OCI-LY7 (cell line): ENCODE measurements at regions not wholly inside any gene's neighbourhood (a gene's known extent, or its start where the extent isn't known, plus 50 kb on each side); places are given as distances from the start of the nearest gene placed in this dataset.

Source experiments
- EZH2phosphoT487 ChIP-seq: fragments of 200-600 bp; sonication (generic); IDR thresholded peaks from 2 replicates; pipeline ENCODE4 v1.6.1; 2018; ENCODE audit warnings: low read depth, borderline replicate concordance, mild to moderate bottlenecking, mixed run types, antibody characterized with exemption, low read length, moderate library complexity, mixed read lengths
- TF ChIP-seq, protein P1 (sequence below): fragments of 200-600 bp; sonication (generic); conservative IDR thresholded peaks from 2 replicates; pipeline ENCODE4 v1.5.1; 2014; ENCODE audit warnings: mild to moderate bottlenecking, antibody characterized with exemption, low read length, moderate library complexity, mixed read lengths

DNA sequence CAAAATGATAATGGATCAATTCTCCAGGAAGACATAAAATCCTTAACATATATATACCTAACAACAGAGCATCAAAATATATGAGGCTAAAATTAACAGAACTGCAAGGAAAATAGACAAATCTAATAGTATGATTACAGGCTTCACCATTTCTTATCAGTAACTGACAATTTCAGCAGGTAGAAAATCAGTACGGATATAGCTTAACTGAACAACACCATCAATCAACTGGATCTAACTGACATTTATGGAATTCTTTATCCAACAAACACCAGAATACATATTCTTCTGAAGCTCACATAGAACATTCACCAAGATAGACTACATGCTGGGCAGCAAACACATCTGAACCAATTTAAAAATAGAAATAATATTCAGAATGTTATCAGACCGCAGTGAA lies 121.1 kb upstream of the CDC14C start:
- TF ChIP-seq, protein P1, sequence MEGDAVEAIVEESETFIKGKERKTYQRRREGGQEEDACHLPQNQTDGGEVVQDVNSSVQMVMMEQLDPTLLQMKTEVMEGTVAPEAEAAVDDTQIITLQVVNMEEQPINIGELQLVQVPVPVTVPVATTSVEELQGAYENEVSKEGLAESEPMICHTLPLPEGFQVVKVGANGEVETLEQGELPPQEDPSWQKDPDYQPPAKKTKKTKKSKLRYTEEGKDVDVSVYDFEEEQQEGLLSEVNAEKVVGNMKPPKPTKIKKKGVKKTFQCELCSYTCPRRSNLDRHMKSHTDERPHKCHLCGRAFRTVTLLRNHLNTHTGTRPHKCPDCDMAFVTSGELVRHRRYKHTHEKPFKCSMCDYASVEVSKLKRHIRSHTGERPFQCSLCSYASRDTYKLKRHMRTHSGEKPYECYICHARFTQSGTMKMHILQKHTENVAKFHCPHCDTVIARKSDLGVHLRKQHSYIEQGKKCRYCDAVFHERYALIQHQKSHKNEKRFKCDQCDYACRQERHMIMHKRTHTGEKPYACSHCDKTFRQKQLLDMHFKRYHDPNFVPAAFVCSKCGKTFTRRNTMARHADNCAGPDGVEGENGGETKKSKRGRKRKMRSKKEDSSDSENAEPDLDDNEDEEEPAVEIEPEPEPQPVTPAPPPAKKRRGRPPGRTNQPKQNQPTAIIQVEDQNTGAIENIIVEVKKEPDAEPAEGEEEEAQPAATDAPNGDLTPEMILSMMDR: no peak
- TF ChIP-seq EZH2phosphoT487: no peak
